NK-92 (cell line): ENCODE measurements at regions not wholly inside any gene's neighbourhood (a gene's known extent, or its start where the extent isn't known, plus 50 kb on each side); places are given as distances from the start of the nearest gene placed in this dataset.
"Not testable (repeated sequence)": the region's sequence is repeated elsewhere in the genome, so short reads cannot be mapped to it uniquely, and the experiment has no call there.

ENCODE experiments used
- DNase-seq: peaks from one replicate; lab custom pipeline; 2025; ENCODE audit not compliant: unreplicated experiment; lab: John Stamatoyannopoulos, UW

GRCh38 chr2:8121022-8121825 lies 560.6 kb upstream of the ID2 start:
- DNase-seq: no peak

GRCh38 chr2:8121826-8122513 lies 559.9 kb upstream of the ID2 start:
- DNase-seq: no peak

- DNase-seq: no peak
Measured at GRCh38 chr2:8122520-8122919, 559.3 kb upstream of the ID2 start.

- no peak for DNase-seq
Measured at GRCh38 chr2:8123464-8123863, 558.4 kb upstream of the ID2 start.

- no peak for DNase-seq
Measured at GRCh38 chr2:8125741-8126711, 555.8 kb upstream of the ID2 start.

GRCh38 chr2:8126783-8127182 lies 555.1 kb upstream of the ID2 start:
- no peak for DNase-seq

- DNase-seq: not testable (repeated sequence)
Measured at GRCh38 chr2:8131423-8131822, 550.4 kb upstream of the ID2 start.

GRCh38 chr2:8132351-8132831 lies 549.5 kb upstream of the ID2 start:
- no peak for DNase-seq

GRCh38 chr2:8132879-8133278 lies 549.0 kb upstream of the ID2 start:
- no peak for DNase-seq

GRCh38 chr2:8133363-8133762 lies 548.5 kb upstream of the ID2 start:
- DNase-seq: no peak

GRCh38 chr2:8133913-8134472 lies 547.9 kb upstream of the ID2 start:
- DNase-seq: no peak

GRCh38 chr2:8134473-8134932 lies 547.4 kb upstream of the ID2 start:
- DNase-seq: no peak

- DNase-seq: no peak
Measured at GRCh38 chr2:8134985-8135682, 546.7 kb upstream of the ID2 start.

- DNase-seq: no peak
Measured at GRCh38 chr2:8137801-8138200, 544.1 kb upstream of the ID2 start.

- no peak for DNase-seq
Measured at GRCh38 chr2:8138525-8138922, 543.3 kb upstream of the ID2 start.

GRCh38 chr2:8138923-8139667 lies 542.8 kb upstream of the ID2 start:
- DNase-seq: no peak

- no peak for DNase-seq
Measured at GRCh38 chr2:8139668-8140200, 542.1 kb upstream of the ID2 start.

- no peak for DNase-seq
Measured at GRCh38 chr2:8141079-8141707, 540.7 kb upstream of the ID2 start.

- no peak for DNase-seq
Measured at GRCh38 chr2:8141780-8142179, 540.1 kb upstream of the ID2 start.
